SU-DHL-6 (cell line): ENCODE measurements at regions not wholly inside any gene's neighbourhood (a gene's known extent, or its start where the extent isn't known, plus 50 kb on each side); places are given as distances from the start of the nearest gene placed in this dataset.

Experiments
- H2AFZ ChIP-seq: fragments of 200-600 bp; sonication (generic); 2 replicates; pipeline ENCODE4 v1.6.1; 2014; ENCODE audit warnings: low read depth, mild to moderate bottlenecking, moderate library complexity, mixed read lengths, antibody characterized with exemption, low read length; ENCODE audit not compliant: severe bottlenecking
- H3F3A ChIP-seq: fragments of 200-600 bp; shearing (Covaris generic); 2 replicates; pipeline ENCODE4 v1.6.0; 2016; ENCODE audit warnings: antibody characterized with exemption, mild to moderate bottlenecking; ENCODE audit not compliant: insufficient read depth
- H3K27ac ChIP-seq: fragments of 200-600 bp; sonication (generic); 2 replicates; pipeline ENCODE4 v1.5.1; 2016; ENCODE audit warnings: low read depth, mild to moderate bottlenecking, low read length, moderate library complexity, mixed read lengths
- H3K27me3 ChIP-seq: fragments of 200-600 bp; sonication (generic), shearing (Covaris generic); 2 replicates; pipeline ENCODE4 v1.6.0; 2014; ENCODE audit warnings: mild to moderate bottlenecking, low read length
- H3K36me3 ChIP-seq: fragments of 200-600 bp; sonication (generic); 2 replicates; pipeline ENCODE4 v1.6.1; 2014; ENCODE audit warnings: mild to moderate bottlenecking, low read length, mixed read lengths
- H3K4me2 ChIP-seq: fragments of 300-600, 200-600 bp; shearing (Covaris generic), sonication (generic); 2 replicates; pipeline ENCODE4 v1.6.0; 2014; ENCODE audit warnings: low read length, low read depth, mild to moderate bottlenecking; ENCODE audit not compliant: poor library complexity, severe bottlenecking
- H3K4me3 ChIP-seq: fragments of 200-600 bp; sonication (generic); 2 replicates; pipeline ENCODE4 v1.5.1; 2014; ENCODE audit warnings: antibody characterized with exemption, low read length, mild to moderate bottlenecking, mixed read lengths; ENCODE audit not compliant: insufficient read depth, poor library complexity, severe bottlenecking
- H3K79me2 ChIP-seq: fragments of 200-600 bp; sonication (generic); 2 replicates; pipeline ENCODE4 v1.6.1; 2014; ENCODE audit warnings: mild to moderate bottlenecking, low read length, moderate library complexity; ENCODE audit not compliant: insufficient read depth
- H3K9ac ChIP-seq: fragments of 200-600 bp; sonication (generic); 2 replicates; pipeline ENCODE4 v1.7.0; 2014; ENCODE audit warnings: mild to moderate bottlenecking, low read length
- H3K9me2 ChIP-seq: fragments of 200-600 bp; sonication (generic); replicated peaks from 2 replicates; pipeline ENCODE4 v1.6.1; 2014; ENCODE audit warnings: low read length; ENCODE audit not compliant: insufficient read depth
- H3K9me3 ChIP-seq: fragments of 200-600 bp; sonication (generic); 2 replicates; pipeline ENCODE4 v1.6.1; 2014; ENCODE audit warnings: low read length, mixed read lengths; ENCODE audit not compliant: insufficient read depth
- H4K20me1 ChIP-seq: fragments of 200-600 bp; sonication (generic); 2 replicates; pipeline ENCODE4 v1.6.1; 2014; ENCODE audit warnings: low read depth, mild to moderate bottlenecking, antibody characterized with exemption, low read length, moderate library complexity, mixed read lengths
- EZH2phosphoT487 ChIP-seq: fragments of 200-600 bp; sonication (generic), shearing (Covaris generic); conservative IDR thresholded peaks from 2 replicates; pipeline ENCODE4 v1.6.1; 2018; ENCODE audit warnings: mild to moderate bottlenecking, antibody characterized with exemption, low read length, moderate library complexity, mixed read lengths
- TF ChIP-seq, protein P1 (sequence below): fragments of 200-600 bp; sonication (generic); IDR thresholded peaks from one replicate; pipeline ENCODE4 v1.5.1; 2017; ENCODE audit warnings: antibody characterized with exemption, mild to moderate bottlenecking, low read length, moderate library complexity; ENCODE audit not compliant: insufficient read depth, poor library complexity, severe bottlenecking

DNA sequence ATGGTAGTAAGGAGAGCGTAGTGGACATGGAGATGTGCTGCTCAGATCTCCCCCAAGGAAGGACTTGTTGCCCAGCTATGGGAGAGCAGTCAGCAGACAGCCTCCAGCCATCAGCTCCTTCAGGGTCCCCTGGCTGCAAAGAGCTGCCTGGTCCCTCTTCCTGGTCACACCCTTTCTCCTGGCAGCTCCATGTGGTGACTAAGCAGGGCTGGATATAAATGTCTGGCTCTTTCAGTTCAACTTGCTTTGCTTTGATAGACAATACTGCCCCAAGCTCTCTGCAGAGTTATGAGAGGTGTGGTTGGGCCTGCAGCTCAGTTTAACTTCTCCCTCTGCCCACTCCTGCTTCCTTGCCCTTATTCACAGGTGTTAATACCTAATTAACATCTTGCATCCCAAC is 64.1 kb upstream of the DDR1 start:
- no peak overlapping the region for H3K9ac ChIP-seq
- no peaks in the 10 kb centered on the region for H3K79me2 ChIP-seq
- H3K9me2 ChIP-seq, result no peaks in the 10 kb centered on the region
- no peaks in the 10 kb centered on the region for H4K20me1 ChIP-seq
- no peaks in the 10 kb centered on the region for H3F3A ChIP-seq
- no peak overlapping the region for H3K27ac ChIP-seq
- no peak overlapping the region for H3K4me2 ChIP-seq
- no peak overlapping the region for H2AFZ ChIP-seq
- H3K36me3 ChIP-seq, result no peaks in the 10 kb centered on the region
- no peak overlapping the region for H3K4me3 ChIP-seq
- TF ChIP-seq, protein P1, sequence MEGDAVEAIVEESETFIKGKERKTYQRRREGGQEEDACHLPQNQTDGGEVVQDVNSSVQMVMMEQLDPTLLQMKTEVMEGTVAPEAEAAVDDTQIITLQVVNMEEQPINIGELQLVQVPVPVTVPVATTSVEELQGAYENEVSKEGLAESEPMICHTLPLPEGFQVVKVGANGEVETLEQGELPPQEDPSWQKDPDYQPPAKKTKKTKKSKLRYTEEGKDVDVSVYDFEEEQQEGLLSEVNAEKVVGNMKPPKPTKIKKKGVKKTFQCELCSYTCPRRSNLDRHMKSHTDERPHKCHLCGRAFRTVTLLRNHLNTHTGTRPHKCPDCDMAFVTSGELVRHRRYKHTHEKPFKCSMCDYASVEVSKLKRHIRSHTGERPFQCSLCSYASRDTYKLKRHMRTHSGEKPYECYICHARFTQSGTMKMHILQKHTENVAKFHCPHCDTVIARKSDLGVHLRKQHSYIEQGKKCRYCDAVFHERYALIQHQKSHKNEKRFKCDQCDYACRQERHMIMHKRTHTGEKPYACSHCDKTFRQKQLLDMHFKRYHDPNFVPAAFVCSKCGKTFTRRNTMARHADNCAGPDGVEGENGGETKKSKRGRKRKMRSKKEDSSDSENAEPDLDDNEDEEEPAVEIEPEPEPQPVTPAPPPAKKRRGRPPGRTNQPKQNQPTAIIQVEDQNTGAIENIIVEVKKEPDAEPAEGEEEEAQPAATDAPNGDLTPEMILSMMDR, result no peak
- no peak for TF ChIP-seq EZH2phosphoT487
- H3K27me3 ChIP-seq, result no peaks in the 10 kb centered on the region
- H3K9me3 ChIP-seq, result no peaks in the 10 kb centered on the region

DNA sequence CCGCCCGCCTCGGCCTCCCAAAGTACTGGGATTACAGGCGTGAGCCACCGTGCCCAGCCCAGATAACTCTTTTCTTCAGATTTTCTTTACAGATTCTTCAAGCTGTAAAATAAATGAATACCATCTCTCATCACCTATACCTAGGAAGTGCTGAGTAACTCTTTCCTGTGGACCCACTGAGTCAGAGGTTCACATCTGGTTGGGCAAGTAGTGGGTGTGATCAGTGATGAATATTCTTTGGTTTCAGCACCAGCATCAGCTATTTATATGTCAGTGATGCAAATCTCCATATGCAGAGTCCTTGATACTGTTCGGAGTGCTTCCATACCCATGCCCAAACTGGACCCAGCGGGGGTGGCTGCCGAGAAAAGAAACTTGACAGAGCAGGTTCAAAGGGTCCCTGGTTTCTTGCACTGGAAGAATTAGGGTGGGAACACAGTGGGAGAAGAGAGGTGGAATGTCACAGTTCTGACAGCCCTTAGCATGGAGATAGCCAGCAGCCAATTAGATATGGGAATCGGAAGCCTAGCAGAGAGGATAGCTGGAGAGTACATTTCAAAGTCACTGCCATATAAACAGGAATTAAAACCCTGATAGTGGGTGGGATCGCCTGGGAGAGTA is 64.9 kb upstream of the DDR1 start:
- H3F3A ChIP-seq, result no peaks in the 10 kb centered on the region
- no peaks in the 10 kb centered on the region for H3K36me3 ChIP-seq
- TF ChIP-seq, protein P1, result no peak
- H3K27me3 ChIP-seq, result no peaks in the 10 kb centered on the region
- no peaks in the 10 kb centered on the region for H3K79me2 ChIP-seq
- no peak overlapping the region for H3K9ac ChIP-seq
- no peak overlapping the region for H2AFZ ChIP-seq
- H3K9me2 ChIP-seq, result no peaks in the 10 kb centered on the region
- no peak overlapping the region for H3K4me2 ChIP-seq
- no peaks in the 10 kb centered on the region for H3K9me3 ChIP-seq
- no peak overlapping the region for H3K4me3 ChIP-seq
- no peaks in the 10 kb centered on the region for H4K20me1 ChIP-seq
- no peak overlapping the region for H3K27ac ChIP-seq

DNA sequence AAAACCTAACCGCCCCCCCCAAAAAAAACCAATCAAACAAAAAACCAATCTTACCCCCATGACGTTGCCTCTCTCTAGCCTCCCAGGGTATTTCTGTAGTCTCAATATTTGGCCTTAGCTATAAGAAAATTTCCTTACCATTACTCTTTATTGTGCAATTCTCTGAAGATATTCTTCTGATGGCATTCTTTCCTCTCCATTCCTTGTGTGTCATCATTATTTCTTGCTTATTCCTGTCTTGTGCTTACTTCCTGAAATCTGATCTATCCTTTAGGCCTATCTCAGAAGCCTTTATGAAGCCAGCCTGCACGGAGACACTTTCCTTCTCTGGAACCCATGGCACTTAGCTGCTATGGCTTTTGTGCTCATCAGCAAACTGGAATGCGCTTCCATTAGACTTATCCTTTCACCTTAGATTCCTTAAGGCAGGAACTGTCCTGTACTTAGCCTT is 65.9 kb upstream of the DDR1 start:
- no peak overlapping the region for H3K4me2 ChIP-seq
- H3K4me3 ChIP-seq, result no peak overlapping the region
- H3K9me3 ChIP-seq, result no peaks in the 10 kb centered on the region
- H3K27ac ChIP-seq, result no peak overlapping the region
- H3K27me3 ChIP-seq, result no peaks in the 10 kb centered on the region
- TF ChIP-seq, protein P1, result no peak
- no peak for TF ChIP-seq EZH2phosphoT487
- H3K9ac ChIP-seq, result no peak overlapping the region
- no peaks in the 10 kb centered on the region for H3K9me2 ChIP-seq
- no peaks in the 10 kb centered on the region for H3K36me3 ChIP-seq
- no peaks in the 10 kb centered on the region for H4K20me1 ChIP-seq
- H3F3A ChIP-seq, result no peaks in the 10 kb centered on the region
- H2AFZ ChIP-seq, result no peak overlapping the region
- H3K79me2 ChIP-seq, result no peaks in the 10 kb centered on the region
